ENCODE measurements at regions not wholly inside any gene's neighbourhood (a gene's known extent, or its start where the extent isn't known, plus 50 kb on each side); places are given as distances from the start of the nearest gene placed in this dataset.

DNA sequence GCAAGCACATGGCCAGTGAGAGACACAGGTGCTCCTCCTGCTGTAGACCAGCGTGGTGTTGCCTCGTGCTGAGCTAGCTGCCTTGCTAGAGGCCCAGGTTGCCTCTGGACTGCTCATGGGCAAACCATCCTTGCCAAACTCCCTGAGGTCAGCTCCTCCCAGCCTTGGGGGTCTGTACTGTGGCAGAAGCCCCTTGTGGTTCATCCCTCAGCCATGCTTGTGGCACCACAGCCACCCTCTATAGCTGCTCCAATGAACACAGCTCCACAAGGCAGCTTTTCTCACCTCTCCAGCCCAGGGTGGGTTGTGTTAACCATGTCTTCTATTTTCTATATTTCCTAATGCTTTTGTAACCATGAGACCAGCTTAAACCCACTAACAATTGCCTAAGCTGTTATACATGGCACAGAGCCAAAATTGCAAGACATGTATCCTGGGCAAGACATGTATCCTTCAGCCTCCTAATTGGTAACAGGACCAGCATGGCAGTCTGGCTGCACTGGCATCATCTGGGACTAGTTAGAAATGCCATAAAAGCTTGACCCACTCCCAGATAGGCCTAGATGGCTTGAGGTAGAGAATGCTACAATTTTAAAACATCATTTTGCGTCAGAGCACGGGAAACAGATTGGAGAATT, 183.1 kb upstream of the S1PR3 start:
- DNase-seq (ENCODE audit: low read depth, low spot score): no peak
- H3K27ac ChIP-seq: no peak overlapping the region

DNA sequence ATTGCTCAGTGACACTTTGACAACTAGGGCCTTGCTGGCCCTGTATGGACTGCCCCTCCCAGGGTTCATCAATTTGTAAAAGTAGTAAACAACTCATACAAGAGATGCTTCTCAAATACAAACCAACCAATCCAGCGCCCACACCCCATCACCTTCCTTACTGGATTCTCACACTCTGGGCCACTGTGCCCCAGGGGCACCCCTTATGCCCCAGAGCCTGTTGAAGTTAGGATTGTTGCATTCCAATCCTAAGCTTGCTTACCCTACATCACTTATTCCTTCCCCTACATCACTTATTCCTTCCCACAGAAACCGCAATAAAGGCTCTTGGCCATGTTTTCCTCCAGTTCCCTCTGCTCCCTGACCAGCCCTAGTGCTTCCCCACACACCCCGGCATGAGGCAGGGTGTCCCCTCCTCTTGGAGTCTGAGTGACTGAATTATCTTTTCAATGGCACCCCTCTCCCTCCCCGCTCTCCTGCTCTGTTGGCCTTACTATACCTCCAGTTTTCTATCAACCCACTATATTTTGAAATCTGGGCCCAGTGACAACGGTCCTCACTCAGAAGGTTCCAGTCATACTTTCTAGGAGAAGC, 182.4 kb upstream of the S1PR3 start:
- DNase-seq (ENCODE audit: low read depth, low spot score): no peak
- no peak overlapping the region for H3K27ac ChIP-seq

DNA sequence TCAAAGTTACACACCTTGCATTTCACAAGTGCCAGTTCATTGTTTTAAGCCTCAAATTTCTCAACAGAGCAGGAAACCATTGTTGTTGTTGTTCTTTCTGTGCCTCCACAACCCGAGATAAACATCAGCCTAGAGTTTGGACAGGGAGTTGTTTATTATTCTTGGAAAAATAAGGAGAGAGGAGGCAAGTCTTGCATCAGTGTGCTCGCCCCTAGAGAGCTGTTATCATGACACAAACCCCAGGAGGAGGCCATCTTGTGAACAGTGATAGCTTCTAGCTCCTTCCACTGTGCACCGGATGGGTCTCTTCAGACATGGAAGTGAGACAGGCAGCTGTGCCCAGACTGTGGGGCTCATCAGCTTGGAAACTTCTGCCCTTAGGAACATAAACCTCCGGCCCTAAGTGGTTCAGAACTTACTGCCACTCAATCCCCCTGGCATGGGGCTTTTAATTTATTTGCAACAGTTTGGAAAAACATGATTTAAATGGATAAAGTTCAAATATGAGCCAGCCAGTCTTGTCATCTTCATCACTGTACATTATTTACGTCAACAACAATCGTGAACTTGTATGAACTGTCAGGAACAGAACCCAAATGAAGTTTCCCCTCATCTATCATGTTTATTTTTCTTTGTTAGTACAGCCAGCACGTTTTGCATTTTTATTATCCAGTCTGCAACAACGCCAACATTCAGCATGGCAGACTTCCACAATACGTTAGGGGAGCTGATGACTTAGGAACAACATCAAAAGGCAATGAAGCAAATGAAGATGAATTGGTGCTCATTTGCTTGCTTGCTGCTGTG, 181.7 kb upstream of the S1PR3 start:
- no peak for DNase-seq (ENCODE audit: low read depth, low spot score)
- no peak overlapping the region for H3K27ac ChIP-seq

DNA sequence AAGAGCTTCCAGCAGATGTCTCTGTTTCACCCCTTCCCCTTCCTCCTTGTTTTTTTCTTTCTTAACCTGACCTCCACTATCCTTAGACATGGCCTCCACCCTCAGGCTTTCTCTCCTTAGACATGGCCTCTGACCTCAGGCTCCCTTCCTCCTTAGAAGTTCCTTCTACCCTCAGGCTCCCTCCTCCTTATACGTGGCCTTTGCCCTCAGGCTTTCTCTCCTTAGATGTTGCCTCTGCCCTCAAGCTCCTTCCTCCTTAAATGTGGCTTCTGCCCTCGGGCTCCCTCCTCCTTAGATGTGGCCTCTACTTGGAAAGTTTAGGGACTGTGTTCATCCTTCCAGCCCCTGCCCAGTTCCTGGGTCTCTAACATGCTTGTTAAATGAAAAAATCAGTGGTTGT, 180.4 kb upstream of the S1PR3 start:
- no peak for DNase-seq (ENCODE audit: low read depth, low spot score)

DNA sequence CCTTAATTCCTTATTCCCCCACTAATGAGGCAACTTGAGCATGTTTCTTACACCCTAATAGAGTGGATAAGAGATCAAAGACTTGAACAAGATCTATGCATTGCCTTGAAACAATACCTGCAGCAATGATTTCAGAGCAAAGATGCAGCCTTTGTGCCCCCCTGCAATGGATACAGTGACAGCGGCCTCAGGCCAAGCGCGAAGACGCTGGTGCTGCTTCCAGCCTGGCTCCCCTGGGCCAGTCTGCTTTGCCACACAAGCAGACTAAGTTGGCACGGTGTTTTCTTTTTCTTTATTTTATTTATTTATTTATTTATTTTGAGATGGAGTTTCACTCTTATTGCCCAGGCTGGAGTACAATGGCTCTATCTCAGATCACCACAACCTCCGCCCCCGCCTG, 179.8 kb upstream of the S1PR3 start:
- no peak for DNase-seq (ENCODE audit: low read depth, low spot score)
- no peak overlapping the region for H3K27ac ChIP-seq

More for the DNA sequence above, 180.4 kb upstream of the S1PR3 start:
- no peak overlapping the region for H3K27ac ChIP-seq

DNA sequence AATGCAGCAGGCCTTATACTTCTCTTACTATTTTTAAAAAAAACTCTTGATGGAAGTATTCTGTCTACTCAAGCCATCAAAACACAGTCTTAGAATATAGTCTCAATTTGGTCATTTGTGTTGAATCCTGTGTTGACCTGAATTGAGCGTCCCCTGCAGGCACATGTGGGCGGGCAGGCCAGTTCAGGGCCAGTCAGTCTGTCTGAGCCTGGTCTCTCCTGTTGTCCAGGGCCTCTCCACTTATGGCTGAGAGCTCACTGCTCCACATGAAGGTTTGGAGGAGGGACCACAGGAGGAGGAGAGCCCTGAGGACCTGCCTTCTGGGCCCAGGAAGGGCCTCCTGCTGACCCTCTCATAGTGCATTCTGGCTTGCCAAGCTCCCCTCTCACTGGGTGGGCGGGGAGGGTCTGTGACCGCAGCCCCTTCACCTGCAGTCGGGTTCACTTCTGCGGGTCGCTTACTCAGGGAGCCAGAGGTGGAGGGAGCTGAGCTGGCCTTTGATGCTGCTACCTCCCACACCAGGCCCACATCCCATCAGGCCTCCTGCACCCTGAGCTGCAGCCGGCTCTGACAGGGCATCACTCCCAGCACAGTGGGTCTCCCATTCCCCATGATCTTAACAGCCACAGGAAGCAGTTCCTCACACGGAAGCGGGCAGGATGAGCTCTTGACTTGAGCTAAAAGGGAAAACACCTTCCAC, 178.2 kb upstream of the S1PR3 start:
- no peak overlapping the region for H3K27ac ChIP-seq
- DNase-seq (ENCODE audit: low read depth, low spot score): no peak

DNA sequence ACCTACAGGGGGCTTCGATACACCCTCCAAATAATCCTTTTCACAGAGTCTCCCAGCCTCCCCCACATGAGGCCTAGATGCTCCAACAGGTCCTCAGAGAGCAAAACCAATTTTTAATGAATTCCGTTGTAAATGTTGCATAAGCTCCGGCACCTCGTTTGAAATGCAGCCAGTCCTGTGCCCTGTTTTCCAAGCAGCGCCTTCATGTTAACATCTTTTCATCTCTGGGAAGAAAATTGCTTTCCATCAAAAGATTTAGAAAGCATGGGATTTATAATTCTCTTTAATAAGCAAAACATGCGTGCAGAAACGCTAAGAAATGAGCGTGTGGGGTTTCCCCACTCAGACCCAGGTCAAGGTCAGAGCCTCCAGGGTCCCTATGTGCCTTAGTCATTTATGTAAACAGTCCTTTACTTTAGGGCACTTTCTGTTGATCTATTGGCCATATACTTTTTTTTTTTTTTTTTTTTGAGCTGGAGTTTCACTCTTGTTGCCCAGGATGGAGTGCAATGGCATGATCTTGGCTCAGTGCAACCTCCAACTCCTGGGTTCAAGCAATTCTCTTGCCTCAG, 177.5 kb upstream of the S1PR3 start:
- no peak for DNase-seq (ENCODE audit: low read depth, low spot score)
- H3K27ac ChIP-seq: no peak overlapping the region

DNA sequence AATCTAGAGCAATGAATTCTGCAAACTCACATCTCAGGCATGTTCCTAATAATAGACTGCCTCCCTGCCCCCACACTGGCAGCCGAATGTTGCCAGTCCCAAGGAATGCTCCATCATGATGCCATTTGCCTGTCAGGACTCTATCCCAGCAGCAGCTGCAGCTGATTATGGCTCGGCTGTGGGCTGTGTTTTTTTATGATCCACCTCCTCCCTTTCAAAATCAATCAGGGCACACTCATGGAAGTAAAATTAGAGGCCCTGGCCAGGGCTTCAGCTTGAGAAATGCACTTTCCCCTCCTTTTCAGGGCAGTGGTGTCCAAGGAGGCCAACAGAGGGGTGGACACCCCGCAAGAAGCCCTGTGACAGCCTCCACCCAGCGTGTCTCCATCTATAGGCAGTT, 176.7 kb upstream of the S1PR3 start:
- no peak for DNase-seq (ENCODE audit: low read depth, low spot score)
- H3K27ac ChIP-seq: no peak overlapping the region

DNA sequence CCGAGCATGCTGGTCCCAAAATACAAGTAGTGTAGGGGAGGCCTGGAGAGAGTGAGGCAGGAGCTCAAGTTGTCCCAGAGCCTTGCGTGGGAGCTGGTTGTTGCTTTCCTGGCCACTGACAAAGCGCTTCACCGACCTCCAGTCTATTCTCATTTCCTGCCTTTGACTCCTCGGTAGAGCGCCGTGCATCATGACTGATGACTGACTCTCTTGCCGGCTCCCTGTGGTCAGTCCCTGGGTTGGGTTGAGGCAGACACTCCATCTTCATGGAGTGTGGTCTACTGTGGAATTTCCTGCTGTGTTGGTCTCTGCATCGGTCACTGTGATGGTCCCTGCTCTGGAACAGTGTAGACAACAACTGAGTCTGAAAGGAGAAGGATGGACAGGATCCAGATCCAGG, 175.1 kb upstream of the S1PR3 start:
- DNase-seq (ENCODE audit: low read depth, low spot score): no peak
- H3K27ac ChIP-seq: no peak overlapping the region

DNA sequence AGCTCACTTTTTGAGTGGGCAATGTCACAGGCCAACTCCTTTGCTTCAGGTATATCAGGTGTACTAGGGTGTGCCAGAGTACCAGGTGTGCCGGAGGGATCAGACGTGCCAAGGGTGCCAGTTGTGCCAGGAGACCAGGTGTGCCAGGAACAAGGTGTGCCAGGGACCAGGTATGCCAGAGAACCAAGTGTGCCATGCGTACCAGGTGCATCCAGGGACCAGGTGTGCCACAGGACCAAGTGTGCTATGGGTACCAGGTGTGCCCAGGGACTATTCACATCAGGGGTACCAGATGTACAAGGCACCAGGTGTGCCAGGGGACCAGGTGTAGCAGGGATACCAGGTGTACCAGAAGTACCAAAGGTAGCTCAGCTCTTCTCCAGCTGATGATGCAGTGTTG, 174.7 kb upstream of the S1PR3 start:
- no peak for DNase-seq (ENCODE audit: low read depth, low spot score)
- no peak overlapping the region for H3K27ac ChIP-seq

DNA sequence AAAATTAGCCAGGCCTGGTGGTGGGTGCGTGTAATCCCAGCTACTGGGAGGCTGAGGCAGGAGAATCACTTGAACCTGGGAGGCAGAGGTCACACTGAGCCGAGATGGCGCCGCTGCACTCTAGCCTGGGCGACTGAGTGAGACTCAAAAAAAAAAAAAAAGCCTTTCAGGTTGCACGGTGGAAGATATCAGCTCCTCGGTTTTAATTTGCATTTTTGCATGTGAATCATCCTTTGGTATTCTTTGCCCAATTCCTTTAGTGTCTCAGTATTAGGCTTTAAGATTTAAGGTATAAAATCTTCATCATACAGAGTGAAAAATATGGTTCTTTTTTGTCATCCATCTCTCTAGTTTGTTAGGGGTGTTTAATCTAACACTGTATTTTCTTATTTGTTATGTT, 173.6 kb upstream of the S1PR3 start:
- no peak overlapping the region for H3K27ac ChIP-seq
- no peak for DNase-seq (ENCODE audit: low read depth, low spot score)

DNA sequence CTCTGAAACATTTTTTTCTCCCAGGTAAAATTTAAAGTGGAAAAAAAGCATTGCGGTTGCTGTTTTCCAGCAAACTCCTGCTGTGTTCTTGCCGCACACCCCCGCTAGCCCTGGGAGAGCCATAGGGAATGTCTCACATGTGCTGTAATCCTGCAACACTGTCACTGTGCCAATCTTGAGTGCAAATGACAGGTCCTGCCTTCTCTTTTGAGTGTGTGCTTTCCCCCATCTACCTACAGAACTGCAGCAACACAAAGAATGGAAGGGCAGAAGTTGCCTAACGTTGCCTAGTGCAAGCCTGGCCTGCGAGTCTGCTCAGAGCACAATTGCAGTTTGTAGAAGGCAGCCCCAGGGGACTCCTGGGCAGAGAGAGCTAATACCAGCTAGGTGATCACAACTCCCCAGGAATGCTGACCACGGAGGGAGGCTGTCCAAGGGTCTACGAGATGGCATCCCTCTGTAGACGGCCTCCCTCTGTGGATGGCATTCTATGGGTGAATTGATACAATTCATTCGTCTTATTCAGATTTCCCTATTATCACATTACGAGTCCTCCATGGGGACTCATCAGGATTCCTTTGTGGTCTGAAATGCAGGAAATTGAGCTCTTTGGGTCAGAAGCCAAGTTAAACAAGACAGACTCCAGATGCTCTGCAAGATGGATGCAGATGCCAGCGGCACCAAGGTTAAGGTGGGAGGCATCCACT, 172.6 kb upstream of the S1PR3 start:
- no peak overlapping the region for H3K27ac ChIP-seq
- DNase-seq (ENCODE audit: low read depth, low spot score): no peak

DNA sequence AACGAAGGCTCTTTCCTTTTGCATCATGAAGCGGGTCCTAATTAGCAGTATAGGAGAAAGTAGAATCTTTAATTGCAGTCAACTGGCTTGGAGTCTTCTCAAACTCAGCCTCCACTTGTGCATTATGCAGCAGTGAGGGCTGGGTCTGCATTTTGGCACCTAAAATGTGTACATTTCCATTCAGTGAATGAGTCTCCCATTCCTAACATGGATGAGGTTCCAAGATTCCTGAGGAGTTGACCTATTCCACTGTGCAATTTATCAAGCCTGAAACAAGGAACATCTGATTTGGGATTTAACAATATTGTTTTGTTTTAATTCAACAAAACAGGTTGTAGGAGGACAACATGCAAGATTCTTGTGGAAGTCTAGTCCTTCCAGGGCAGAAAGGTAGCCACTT, 171.8 kb upstream of the S1PR3 start:
- no peak for DNase-seq (ENCODE audit: low read depth, low spot score)
- no peak overlapping the region for H3K27ac ChIP-seq

DNA sequence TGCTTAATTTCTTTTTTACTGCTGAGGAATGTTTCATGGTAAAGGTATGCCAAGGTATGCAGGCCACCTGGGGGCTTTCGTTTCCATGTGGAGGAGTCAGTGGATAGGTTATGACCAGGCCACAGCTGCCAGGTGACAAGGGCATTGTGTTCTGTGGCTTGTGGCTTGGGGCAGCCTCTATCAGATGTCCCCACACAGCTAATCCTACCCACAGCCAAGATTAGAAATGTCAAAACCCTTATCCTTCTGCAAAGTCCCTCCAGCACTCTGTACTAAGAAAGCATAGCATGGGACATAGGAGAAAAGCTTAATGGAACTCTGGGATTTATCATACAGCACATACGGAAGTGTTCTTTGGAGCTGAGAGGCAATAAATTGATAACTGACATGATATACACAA, 171.2 kb upstream of the S1PR3 start:
- DNase-seq (ENCODE audit: low read depth, low spot score): no peak

DNA sequence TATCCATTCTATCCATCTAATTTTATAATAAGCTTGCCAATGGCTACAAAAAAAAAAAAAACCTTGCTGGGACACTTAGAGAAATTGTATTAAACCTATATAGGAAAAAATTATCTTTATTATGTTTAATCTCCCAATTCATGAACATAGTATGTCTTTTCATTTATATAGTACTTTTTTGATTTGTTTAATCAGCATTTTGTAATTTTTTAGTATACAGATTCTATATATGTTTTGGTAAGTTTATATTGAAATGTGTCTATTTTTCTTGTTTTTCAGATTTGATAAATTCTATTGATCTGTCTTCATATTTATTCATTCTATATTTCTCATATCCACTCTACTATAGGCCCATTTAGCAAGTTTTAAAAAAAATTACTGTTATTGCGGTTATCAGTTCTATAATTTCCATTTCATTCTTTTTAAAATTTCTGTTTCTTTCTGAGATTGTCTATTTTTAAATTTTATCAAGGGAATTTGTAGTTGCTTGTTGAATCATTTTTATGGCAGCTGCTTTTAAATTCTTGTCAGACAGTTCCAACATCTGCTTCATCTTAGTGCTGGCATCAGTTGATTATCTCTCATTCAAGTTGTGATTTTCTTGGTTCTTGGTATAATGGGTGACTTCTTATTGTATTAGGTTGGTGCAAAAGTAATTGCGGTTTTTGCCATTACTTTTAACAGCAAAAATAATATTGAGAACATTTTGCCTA, 170.1 kb upstream of the S1PR3 start:
- no peak for DNase-seq (ENCODE audit: low read depth, low spot score)
- H3K27ac ChIP-seq: no peak overlapping the region

More for the DNA sequence above, 171.2 kb upstream of the S1PR3 start:
- H3K27ac ChIP-seq: no peak overlapping the region

DNA sequence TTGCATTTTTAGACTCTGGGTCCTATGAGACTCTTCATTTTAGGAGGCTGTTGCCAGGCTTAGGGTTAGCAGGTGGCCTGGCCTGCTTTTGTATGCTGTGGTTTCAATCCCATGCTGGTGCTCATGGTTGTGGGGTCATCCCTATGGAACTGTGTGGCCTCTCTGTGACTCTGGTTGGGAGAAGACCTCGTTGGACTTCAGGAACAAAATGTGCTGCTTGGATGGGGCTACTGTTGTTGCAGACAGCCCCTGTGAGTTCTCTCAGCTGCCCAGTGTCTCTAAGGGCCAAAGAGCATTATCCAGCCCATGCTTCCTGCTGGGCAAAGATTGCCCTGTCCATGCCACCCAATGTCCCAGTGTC, 169.5 kb upstream of the S1PR3 start:
- no peak for DNase-seq (ENCODE audit: low read depth, low spot score)
- H3K27ac ChIP-seq: no peak overlapping the region

DNA sequence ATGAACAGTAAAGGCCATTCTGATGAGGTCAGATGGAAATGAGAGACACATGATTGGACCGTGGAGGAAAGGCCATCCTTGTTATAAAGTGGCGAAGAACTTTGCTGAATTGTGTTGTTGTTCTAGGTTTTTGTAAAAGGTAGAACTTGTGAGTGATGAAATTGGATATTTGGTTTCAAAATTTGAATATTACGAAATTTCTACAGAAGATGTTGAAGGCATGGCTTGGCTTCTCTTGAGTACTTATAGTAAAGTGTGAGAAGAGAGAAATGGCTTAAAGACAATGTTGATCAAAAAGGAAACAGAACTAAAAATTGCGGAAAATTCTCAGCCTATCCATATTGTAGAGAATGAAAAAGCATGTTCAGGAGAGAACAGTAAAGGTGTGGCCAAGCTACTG, 166.6 kb upstream of the S1PR3 start:
- H3K27ac ChIP-seq: no peak overlapping the region

DNA sequence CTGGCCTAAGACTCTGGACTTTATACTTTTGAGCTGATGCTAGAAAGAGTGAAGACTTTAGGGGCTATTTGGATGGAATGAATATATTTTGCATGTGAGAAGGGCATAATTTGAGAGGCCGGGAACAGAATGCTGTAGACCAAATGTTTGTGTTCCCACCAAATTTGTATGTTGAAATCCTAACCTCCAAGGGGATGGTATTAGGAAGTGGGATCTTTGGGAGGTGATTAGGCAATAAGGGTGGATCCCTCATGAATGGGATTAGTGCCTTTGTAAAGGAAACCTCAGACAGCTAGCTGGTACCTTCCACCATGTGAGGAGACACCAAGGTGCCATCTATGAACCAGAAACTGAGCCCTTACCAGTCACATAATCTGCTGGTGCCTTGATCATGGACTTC, 165.1 kb upstream of the S1PR3 start:
- DNase-seq (ENCODE audit: low read depth, low spot score): no peak
- H3K27ac ChIP-seq: no peak overlapping the region

More for the DNA sequence above, 166.6 kb upstream of the S1PR3 start:
- DNase-seq (ENCODE audit: low read depth, low spot score): no peak

DNA sequence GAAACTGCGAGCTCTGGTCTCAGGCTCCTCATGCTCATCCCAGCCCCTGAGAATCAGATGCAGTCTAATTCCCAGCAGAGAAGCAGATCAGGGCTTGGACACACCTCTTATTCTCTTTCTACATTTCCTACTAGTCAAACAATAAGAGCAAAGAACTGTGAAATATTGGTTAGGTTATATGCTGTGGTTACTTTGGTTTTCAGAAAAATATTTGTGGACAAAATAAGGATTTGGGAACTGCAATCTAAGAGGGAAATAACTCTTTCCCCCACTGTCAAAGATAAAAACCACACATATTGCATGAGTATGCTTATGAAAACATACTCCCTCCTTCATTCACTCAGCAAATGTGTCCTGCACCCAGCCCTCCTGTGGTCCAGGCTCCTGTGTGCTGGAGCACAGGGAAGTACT, 164.5 kb upstream of the S1PR3 start:
- H3K27ac ChIP-seq: no peak overlapping the region

DNA sequence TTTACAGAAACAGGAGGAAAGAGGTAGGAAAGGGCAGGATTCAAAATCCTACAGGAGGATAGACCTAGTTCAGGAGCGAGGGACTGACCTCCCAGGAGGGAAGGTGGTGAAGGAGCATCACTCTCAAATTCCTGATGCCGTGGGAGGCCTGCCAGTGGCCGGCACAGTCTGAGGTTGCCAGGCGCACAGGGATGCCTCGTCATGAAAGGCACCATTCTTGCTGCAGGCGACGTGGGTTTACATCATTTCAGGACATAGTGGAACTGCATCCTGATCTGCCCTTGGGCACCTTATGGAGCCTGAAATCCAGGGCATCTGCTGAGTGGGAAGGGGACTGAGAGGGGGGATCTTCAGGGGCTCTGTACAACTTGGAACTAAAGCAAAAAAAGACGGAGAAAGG, 163.2 kb upstream of the S1PR3 start:
- no peak for DNase-seq (ENCODE audit: low read depth, low spot score)
- no peak overlapping the region for H3K27ac ChIP-seq

More for the DNA sequence above, 164.5 kb upstream of the S1PR3 start:
- no peak for DNase-seq (ENCODE audit: low read depth, low spot score)

Data from epithelial cell of prostate (primary cell).